Adrenal gland (tissue), 5 donors: ENCODE measurements at regions not wholly inside any gene's neighbourhood (a gene's known extent, or its start where the extent isn't known, plus 50 kb on each side); places are given as distances from the start of the nearest gene placed in this dataset.

Experiments used
- CTCF ChIP-seq, 6 experiments: fragments of 450-650 bp in 4 of 6; fragments of 200-600 bp in 2 of 6; sonication (generic) in 1 of 6; IDR thresholded peaks; 1 replicate in 5 of 6; 2 replicates in 1 of 6; pipeline versions ENCODE4 v1.5.1 to v1.8.0; 2016 to 2021; ENCODE audit warnings: antibody characterized with exemption in 6 of 6, mild to moderate bottlenecking in 2 of 6, moderate library complexity in 1 of 6
- POLR2A ChIP-seq, 2 donors: fragments of 450-650 bp; IDR thresholded peaks; one replicate each; pipeline ENCODE4 v1.6.1; 2017; ENCODE audit warnings: antibody characterized with exemption in 2 of 2, mild to moderate bottlenecking in 2 of 2, moderate library complexity in 1 of 2
- donor health status: DM: no; HTN: no; CAD: no.

GRCh38 chr6:76862936-76863335 is 600.4 kb downstream of the HTR1B start:
- TF ChIP-seq CTCF (IDR thresholded peaks at IDR 0.05) (no peak), POLR2A (IDR thresholded peaks at IDR 0.05) (no peak)
